GM21528 (cell line): ENCODE measurements at regions not wholly inside any gene's neighbourhood (a gene's known extent, or its start where the extent isn't known, plus 50 kb on each side); places are given as distances from the start of the nearest gene placed in this dataset.

Experiments used
- ATAC-seq: cut with Tn5 transposase; IDR thresholded peaks from one replicate; pipeline ENCODE4 v1.9.1; 2021; ENCODE audit warnings: mild to moderate bottlenecking, moderate library complexity; ENCODE audit not compliant: unreplicated experiment, low FRiP score

DNA sequence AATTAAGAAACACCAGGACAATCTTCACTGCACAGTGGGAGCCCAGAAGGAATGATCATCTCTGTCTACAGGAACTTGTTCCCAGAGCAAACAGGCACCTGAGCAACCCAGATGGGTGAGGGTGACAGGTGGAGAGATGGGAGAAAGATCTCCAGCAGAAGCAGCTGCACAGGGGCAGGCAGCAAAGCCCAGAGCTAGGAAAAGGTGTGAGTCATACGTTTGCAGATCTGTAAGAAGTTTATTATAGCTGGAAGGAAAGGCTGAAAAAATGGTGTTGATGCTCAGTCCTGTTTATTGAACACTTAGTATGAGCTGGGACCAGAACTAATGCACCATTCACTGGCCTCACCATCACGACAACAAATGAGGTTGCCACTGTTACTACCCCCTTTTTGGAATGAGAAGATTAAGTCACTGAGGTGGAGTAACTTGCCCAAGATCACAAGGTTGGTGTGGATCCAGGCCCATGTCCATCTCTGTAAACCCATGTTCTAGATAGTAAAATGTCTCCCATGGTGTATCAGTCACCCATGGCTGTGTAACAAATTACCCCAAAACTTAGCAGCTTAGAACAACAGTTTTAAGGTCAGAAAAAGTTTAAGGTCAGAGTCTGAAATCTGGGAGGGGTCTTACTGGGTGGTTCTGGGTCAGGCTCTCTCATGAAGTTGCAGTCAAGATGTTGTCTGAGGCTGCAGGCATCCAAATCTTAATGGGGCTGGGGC, 506.9 kb downstream of the RPS24 start:
- ATAC-seq = no peak

GRCh38 chr10:78541481-78542140, 507.9 kb downstream of the RPS24 start:
- ATAC-seq = no peak

GRCh38 chr10:78542141-78542489, 508.5 kb downstream of the RPS24 start:
- ATAC-seq = no peak

DNA sequence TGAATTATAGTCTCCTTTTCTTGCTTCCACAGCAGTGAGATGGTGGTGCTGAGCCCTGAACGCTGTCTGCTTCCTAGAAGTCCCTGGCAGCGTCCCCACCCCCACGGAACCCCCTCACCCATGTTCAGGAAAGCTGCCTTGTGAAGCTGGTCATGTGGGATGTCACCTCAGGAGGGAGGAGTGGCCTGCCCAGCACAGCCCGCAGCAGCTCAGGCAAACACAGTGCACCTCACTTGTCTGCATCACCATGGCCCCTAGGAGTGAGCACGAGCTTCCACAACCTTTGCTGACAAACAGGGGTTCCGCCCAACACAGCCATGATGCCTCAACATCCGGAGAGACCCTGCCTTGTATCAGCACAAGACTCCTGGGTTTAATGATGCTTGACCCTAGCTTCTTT, 508.9 kb downstream of the RPS24 start:
- no peak for ATAC-seq

- ATAC-seq = no peak
Measured at GRCh38 chr10:78543031-78543748, 509.5 kb downstream of the RPS24 start.

- ATAC-seq = no peak
Measured at GRCh38 chr10:78543749-78544362, 510.2 kb downstream of the RPS24 start.

GRCh38 chr10:78544423-78545090, 510.9 kb downstream of the RPS24 start:
- ATAC-seq = no peak

DNA sequence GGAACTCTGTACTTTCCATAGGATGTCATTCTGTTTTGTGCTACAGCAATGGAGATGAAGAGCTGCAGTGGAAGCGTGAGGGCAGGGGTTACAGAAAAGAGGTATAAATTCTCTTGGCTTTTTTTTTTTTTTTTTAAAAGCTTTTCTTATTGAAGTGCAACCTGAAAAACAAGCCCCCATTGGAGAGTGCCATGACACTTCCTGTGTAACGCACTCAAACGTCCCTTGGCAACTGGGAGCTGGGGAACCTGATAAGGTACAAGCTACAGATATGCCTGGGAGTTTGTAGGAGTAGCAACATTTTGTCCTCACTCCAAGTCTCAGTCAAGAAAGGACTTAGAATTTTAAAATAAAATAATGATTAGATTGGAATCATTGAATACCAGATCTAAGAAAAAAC, 512.1 kb downstream of the RPS24 start:
- ATAC-seq = no peak

GRCh38 chr10:78547397-78547796, 513.7 kb downstream of the RPS24 start:
- no peak for ATAC-seq

GRCh38 chr10:78547905-78548304, 514.2 kb downstream of the RPS24 start:
- no peak for ATAC-seq

GRCh38 chr10:78548369-78548768, 514.7 kb downstream of the RPS24 start:
- no peak for ATAC-seq

- ATAC-seq = no peak
Measured at GRCh38 chr10:78549140-78549935, 515.7 kb downstream of the RPS24 start.

DNA sequence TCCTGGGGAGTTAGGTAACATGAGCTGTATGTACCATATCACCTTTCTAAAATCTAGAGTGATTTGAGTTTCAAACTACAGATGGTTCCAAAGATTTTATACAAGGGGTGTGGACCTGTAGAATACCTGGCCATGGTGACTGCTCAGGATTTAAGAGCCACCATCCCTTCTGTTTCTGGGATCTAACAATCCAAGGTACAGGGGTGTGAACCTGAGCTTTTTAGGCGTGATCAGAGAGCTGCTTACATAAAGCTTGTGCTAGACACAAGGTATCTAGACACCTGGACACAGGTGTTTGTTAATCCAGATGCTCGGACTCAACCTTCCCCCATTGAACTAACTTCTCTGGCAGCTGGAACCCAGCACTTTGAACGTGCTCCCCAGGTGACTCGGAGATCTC, 516.4 kb downstream of the RPS24 start:
- no peak for ATAC-seq

DNA sequence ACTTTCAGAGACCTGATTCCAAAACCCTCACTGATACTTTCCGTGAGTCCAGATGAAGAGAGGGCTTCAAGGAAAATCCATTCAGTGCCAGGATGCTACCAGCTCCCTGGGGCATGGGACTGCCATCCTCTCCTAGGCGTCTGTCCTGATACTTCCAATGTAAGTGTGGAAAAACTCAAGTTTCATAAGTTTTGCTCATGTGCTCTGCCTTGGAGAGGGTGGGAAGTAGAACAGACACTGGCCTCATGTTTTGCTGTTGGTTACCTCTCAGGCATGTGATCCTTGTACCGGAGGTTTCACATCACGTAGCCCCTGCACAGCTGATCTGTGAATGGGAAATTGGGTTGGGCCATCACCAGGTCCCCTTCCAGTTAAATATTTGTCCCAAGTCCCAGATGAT, 517.1 kb downstream of the RPS24 start:
- ATAC-seq = no peak

DNA sequence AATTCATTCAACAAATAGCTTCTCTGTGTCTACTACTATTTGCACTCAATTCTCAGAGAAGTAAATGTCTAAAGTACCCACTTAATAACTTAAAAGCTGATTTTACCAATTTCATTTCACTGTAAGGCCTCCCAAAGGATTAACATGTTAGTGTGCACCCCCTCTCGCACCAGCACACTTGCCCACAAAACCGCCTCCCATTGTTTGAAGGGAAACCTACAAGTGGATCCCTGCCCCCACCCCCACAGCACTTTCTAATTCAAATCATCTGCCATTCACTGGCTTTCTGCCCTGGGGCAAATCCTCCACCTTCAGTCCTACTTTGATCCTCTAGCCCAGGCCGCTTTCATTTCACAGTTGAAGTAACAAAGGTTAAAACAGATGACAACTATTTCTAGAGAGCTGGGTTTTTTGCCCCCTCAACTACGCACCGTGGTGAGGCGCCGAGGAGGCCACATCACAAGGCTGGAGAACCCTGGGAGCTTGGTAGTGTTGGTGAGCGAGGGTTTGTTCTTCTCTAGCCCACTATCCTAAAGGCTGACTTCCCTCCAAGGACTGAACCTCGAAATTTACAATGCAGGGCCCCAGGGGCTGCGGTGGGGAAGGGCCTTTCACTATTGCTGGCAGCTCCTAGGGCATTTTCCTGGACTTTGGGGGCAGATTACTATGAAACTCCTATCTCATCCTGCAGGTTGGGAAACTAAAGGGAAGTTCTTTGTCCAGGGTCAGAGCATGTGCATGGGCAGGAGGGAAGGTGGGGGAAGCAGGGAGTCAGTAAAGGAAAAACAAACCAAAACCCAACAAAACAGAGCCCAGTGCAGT, 517.4 kb upstream of the ZMIZ1 start:
- ATAC-seq = no peak

DNA sequence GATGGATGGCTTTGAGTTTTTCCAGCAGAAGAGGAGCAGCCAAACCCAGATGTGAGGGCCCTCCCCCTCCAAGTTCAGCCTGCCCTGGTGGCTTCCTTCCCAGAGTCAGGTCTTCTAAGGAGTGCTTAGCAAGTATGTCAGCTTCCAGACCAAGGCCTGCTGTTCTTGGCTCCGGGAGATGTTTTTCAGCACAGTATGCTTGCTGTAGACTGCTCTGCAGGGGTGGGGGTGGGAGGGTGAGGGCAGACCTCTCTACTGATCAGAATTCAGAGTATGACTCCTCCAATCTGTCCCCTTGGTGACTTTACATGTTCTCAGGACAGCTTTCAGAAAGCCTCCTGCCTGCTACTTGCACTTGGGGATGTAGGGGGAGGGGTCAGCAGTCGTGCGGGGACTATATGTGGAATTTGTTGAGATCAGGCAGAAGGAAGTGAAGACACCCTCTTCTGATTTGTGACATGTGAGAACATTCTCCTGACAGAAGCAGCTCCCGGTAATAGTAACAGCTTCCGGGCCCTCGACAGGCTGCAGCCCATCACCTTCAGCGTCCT, 516.4 kb upstream of the ZMIZ1 start:
- ATAC-seq = no peak

GRCh38 chr10:78553792-78554191, 515.0 kb upstream of the ZMIZ1 start:
- ATAC-seq = no peak

GRCh38 chr10:78555128-78555527, 513.6 kb upstream of the ZMIZ1 start:
- no peak for ATAC-seq
